HCT116 (cell line): ENCODE measurements at regions not wholly inside any gene's neighbourhood (a gene's known extent, or its start where the extent isn't known, plus 50 kb on each side); places are given as distances from the start of the nearest gene placed in this dataset.

ENCODE experiments used
- ATAC-seq: fragments of 200-7000 bp; cut with Tn5 transposase; 2 replicates; pipeline ENCODE4 v1.9.1; 2020; ENCODE audit warnings: mild to moderate bottlenecking, moderate library complexity
- BruUV-seq: library from RNA; stranded (reverse); fragments of 400-500 nt; replicated peaks from 2 replicates; lab custom pipeline; 2021; lab: Mats Ljungman, UMichigan
- CTCF ChIA-PET: fragments of 300-600 bp; sonication (Branson Sonifier 250); formaldehyde crosslinking; loops from one replicate; lab custom pipeline; 2021; ENCODE audit warnings: antibody characterized with exemption; lab: Charles Lee
- POLR2A ChIA-PET: fragments of 300-600, 350-600 bp; sonication (Branson Sonifier 250); formaldehyde crosslinking; loops from one replicate; lab custom pipeline; 2021; ENCODE audit warnings: antibody characterized with exemption; lab: Charles Lee
- RAD21 ChIA-PET, 2 experiments: fragments of 300-600 bp; sonication (Branson Sonifier 250); formaldehyde crosslinking; loops; one replicate each; lab custom pipeline; 2023; ENCODE audit warnings: low total read pairs in 2 of 2; ENCODE audit not compliant: uncharacterized antibody in 2 of 2, unreplicated experiment in 2 of 2, low non-redundant PET in 1 of 2; lab: Charles Lee
- DNase-seq: peaks from one replicate; pipeline ENCODE4 v3.0.0-alpha.2; 2010; ENCODE audit warnings: low read depth, low spot score
- H2AFZ ChIP-seq: fragments of 200-600 bp; shearing (Covaris generic), sonication (generic); 2 replicates; pipeline ENCODE4 v1.6.1; 2017; ENCODE audit warnings: low read depth, mixed run types, mixed read lengths, antibody characterized with exemption, low read length; ENCODE audit not compliant: poor library complexity, severe bottlenecking
- H3K27ac ChIP-seq: 2 replicates; pipeline ENCODE4 v1.5.1; 2012; ENCODE audit warnings: low read depth, low read length
- H3K27me3 ChIP-seq: fragments of 200-600 bp; sonication (generic); 2 replicates; pipeline ENCODE4 v1.6.1; 2016; ENCODE audit warnings: mixed run types, low read length, mixed read lengths; ENCODE audit not compliant: insufficient read depth
- H3K36me3 ChIP-seq, 2 experiments: fragments of 200-500 bp in 1 of 2; fragments of 200-600 bp in 1 of 2; sonication (Bioruptor generic) in 1 of 2; sonication (generic) in 1 of 2; 2 replicates each; pipeline versions ENCODE4 v1.5.1 to v1.6.1; 2014 to 2016; ENCODE audit warnings: low read length in 2 of 2, inconsistent platforms in 1 of 2, mixed read lengths in 1 of 2, mixed run types in 1 of 2; ENCODE audit not compliant: insufficient read depth in 2 of 2, control insufficient read depth in 1 of 2
- H3K4me1 ChIP-seq, 2 experiments: fragments of 200-600 bp in 1 of 2; sonication (generic) in 1 of 2; 2 replicates each; pipeline versions ENCODE4 v1.5.1 to v1.6.1; 2012 to 2017; ENCODE audit warnings: low read length in 2 of 2, inconsistent platforms in 1 of 2, mild to moderate bottlenecking in 1 of 2, mixed read lengths in 1 of 2, mixed run types in 1 of 2, moderate library complexity in 1 of 2; ENCODE audit not compliant: insufficient read depth in 2 of 2, control insufficient read depth in 1 of 2
- H3K4me2 ChIP-seq: fragments of 200-600 bp; sonication (generic); 2 replicates; pipeline ENCODE4 v1.6.1; 2017; ENCODE audit warnings: mixed run types, low read length, mixed read lengths
- H3K4me3 ChIP-seq, 2 experiments: fragments of 200-600 bp in 1 of 2; sonication (generic) in 1 of 2; replicated peaks in 1 of 2; 2 replicates each; pipeline ENCODE4 v1.5.1; 2011 to 2016; ENCODE audit warnings: low read length in 2 of 2, control low read depth in 1 of 2, low read depth in 1 of 2, mild to moderate bottlenecking in 1 of 2, mixed read lengths in 1 of 2, mixed run types in 1 of 2
- H3K79me2 ChIP-seq: fragments of 200-600 bp; sonication (generic); 2 replicates; pipeline ENCODE4 v1.6.1; 2017; ENCODE audit warnings: mild to moderate bottlenecking, mixed run types, low read length, moderate library complexity, mixed read lengths; ENCODE audit not compliant: insufficient read depth
- H3K9ac ChIP-seq: fragments of 200-600 bp; sonication (generic); 2 replicates; pipeline ENCODE4 v1.6.1; 2016; ENCODE audit warnings: low read length, mixed read lengths
- H3K9me2 ChIP-seq: fragments of 200-600 bp; sonication (generic), shearing (Covaris generic); 2 replicates; pipeline ENCODE4 v1.6.1; 2017; ENCODE audit warnings: mixed run types, mild to moderate bottlenecking, moderate library complexity; ENCODE audit not compliant: insufficient read depth
- H3K9me3 ChIP-seq, 2 experiments: fragments of 200-500 bp in 1 of 2; fragments of 200-600 bp in 1 of 2; sonication (Bioruptor generic) in 1 of 2; sonication (generic) in 1 of 2; 2 replicates each; pipeline ENCODE4 v1.6.1; 2014 to 2017; ENCODE audit warnings: low read length in 2 of 2, mixed read lengths in 2 of 2, inconsistent platforms in 1 of 2, low read depth in 1 of 2, mild to moderate bottlenecking in 1 of 2, mixed run types in 1 of 2, moderate library complexity in 1 of 2; ENCODE audit not compliant: control insufficient read depth in 1 of 2, insufficient read depth in 1 of 2
- H4K20me1 ChIP-seq: fragments of 200-600 bp; sonication (generic), shearing (Covaris generic); 2 replicates; pipeline ENCODE4 v1.6.1; 2017; ENCODE audit warnings: mixed run types, mild to moderate bottlenecking, moderate library complexity; ENCODE audit not compliant: insufficient read depth
- CBX3 ChIP-seq: IDR thresholded peaks from 2 replicates; pipeline ENCODE4 v1.6.1; 2012; ENCODE audit warnings: low read depth
- CEBPB ChIP-seq: IDR thresholded peaks from 2 replicates; pipeline ENCODE4 v1.6.1; 2012; ENCODE audit warnings: low read depth
- EGR1 ChIP-seq: IDR thresholded peaks from 2 replicates; pipeline ENCODE4 v1.6.1; 2012; ENCODE audit warnings: low read depth
- ELF1 ChIP-seq: IDR thresholded peaks from 2 replicates; pipeline ENCODE4 v1.6.1; 2012; ENCODE audit warnings: low read depth, borderline replicate concordance
- EZH2 ChIP-seq: fragments of 200-600 bp; sonication (generic); IDR thresholded peaks from 2 replicates; pipeline ENCODE4 v1.6.1; 2017; ENCODE audit warnings: antibody characterized with exemption, mixed run types
- EZH2phosphoT487 ChIP-seq: fragments of 200-600 bp; IDR thresholded peaks from 2 replicates; pipeline ENCODE4 v1.6.1; 2018; ENCODE audit warnings: antibody characterized with exemption, borderline replicate concordance
- FOSL1 ChIP-seq: IDR thresholded peaks from 2 replicates; pipeline ENCODE4 v1.6.1; 2012; ENCODE audit warnings: low read depth
- JUND ChIP-seq: IDR thresholded peaks from 2 replicates; pipeline ENCODE4 v1.6.1; 2012
- POLR2AphosphoS5 ChIP-seq: IDR thresholded peaks from 2 replicates; pipeline ENCODE4 v1.6.1; 2011; ENCODE audit warnings: mild to moderate bottlenecking, low read depth, low read length, moderate library complexity
- RAD21 ChIP-seq: IDR thresholded peaks from 2 replicates; pipeline ENCODE4 v1.6.1; 2012; ENCODE audit warnings: low read depth, mild to moderate bottlenecking
- SIN3A ChIP-seq: IDR thresholded peaks from 2 replicates; pipeline ENCODE4 v1.6.1; 2012; ENCODE audit warnings: low read depth
- SP1 ChIP-seq: IDR thresholded peaks from 2 replicates; pipeline ENCODE4 v1.6.1; 2012; ENCODE audit warnings: low read depth
- ZFX ChIP-seq: fragments of 450-650 bp; IDR thresholded peaks from 2 replicates; pipeline ENCODE4 v1.6.1; 2017
- intact Hi-C: fragments of 100-400 bp; cut with micrococcal nuclease; formaldehyde crosslinking; loops from 2 replicates; pipeline ENCODE4 v1.10.0; 2022
- TF ChIP-seq, protein P1 (sequence below): IDR thresholded peaks from 2 replicates; pipeline ENCODE4 v1.6.1; 2012
- TF ChIP-seq, protein P2 (sequence below): IDR thresholded peaks from 2 replicates; pipeline ENCODE4 v1.6.1; 2012
- TF ChIP-seq, protein P3 (sequence below), 3 experiments: fragments of 200-600 bp in 1 of 3; sonication (generic) in 1 of 3; IDR thresholded peaks in 2 of 3; conservative IDR thresholded peaks in 1 of 3; 2 replicates each; pipeline ENCODE4 v1.5.1; 2012 to 2017; ENCODE audit warnings: low read depth in 2 of 3, low read length in 2 of 3, antibody characterized with exemption in 1 of 3, borderline replicate concordance in 1 of 3, control low read depth in 1 of 3, mild to moderate bottlenecking in 1 of 3, mixed read lengths in 1 of 3, mixed run types in 1 of 3, moderate library complexity in 1 of 3; ENCODE audit not compliant: insufficient read depth in 1 of 3
- TF ChIP-seq, protein P4 (sequence below): IDR thresholded peaks from 2 replicates; pipeline ENCODE4 v1.6.1; 2011; ENCODE audit warnings: mild to moderate bottlenecking, low read length, moderate library complexity; ENCODE audit not compliant: insufficient replicate concordance; ENCODE audit errors: extremely low read depth
- TF ChIP-seq, protein P5 (sequence below): IDR thresholded peaks from 2 replicates; pipeline ENCODE4 v1.6.1; 2012; ENCODE audit warnings: low read depth

DNA sequence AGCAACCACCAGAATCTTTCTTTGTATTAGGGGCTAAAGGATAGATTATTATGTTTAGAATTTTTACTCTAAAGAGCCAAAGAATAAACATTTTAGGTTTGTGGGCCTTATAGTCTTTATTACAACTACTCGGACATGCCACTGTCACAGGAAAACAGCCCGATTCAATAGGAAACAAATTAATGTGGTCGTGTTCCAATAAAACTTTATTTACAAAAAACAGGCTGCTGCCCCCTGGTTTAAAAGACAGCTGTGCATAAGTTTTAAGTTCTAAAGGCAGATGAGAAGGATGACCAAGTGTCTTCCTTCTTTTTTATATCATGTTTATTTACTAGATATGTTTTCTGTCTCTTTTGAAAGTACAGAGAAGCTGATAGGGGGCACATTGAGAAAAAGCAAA is 166.5 kb downstream of the HS3ST3A1 start:
- H3K4me1 ChIP-seq = no peaks in the 10 kb centered on the region
- H3K27me3 ChIP-seq = no peaks in the 10 kb centered on the region
- DNase-seq = no peak
- H3K9ac ChIP-seq = no peak overlapping the region
- H3K27ac ChIP-seq = no peak overlapping the region
- ATAC-seq = no peak
- no TSS peak for BruUV-seq
- no peaks in the 10 kb centered on the region for H3K36me3 ChIP-seq
- H4K20me1 ChIP-seq = no peaks in the 10 kb centered on the region
- RAD21 ChIA-PET = no interaction called here
- POLR2A ChIA-PET = no interaction called here
- no peak overlapping the region for H3K4me2 ChIP-seq
- H3K9me2 ChIP-seq = no peaks in the 10 kb centered on the region
- CTCF ChIA-PET = no interaction called here
- TF ChIP-seq RAD21 (no peak), EGR1 (no peak), EZH2 (no peak), ZFX (no peak), POLR2AphosphoS5 (no peak), FOSL1 (no peak), CEBPB (no peak), ELF1 (no peak), SP1 (no peak), SIN3A (no peak), EZH2phosphoT487 (no peak), JUND (no peak), CBX3 (no peak)
- TF ChIP-seq, protein P1, sequence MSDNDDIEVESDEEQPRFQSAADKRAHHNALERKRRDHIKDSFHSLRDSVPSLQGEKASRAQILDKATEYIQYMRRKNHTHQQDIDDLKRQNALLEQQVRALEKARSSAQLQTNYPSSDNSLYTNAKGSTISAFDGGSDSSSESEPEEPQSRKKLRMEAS = no peak
- TF ChIP-seq, protein P2, sequence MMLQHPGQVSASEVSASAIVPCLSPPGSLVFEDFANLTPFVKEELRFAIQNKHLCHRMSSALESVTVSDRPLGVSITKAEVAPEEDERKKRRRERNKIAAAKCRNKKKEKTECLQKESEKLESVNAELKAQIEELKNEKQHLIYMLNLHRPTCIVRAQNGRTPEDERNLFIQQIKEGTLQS = no peak
- TF ChIP-seq, protein P3, sequence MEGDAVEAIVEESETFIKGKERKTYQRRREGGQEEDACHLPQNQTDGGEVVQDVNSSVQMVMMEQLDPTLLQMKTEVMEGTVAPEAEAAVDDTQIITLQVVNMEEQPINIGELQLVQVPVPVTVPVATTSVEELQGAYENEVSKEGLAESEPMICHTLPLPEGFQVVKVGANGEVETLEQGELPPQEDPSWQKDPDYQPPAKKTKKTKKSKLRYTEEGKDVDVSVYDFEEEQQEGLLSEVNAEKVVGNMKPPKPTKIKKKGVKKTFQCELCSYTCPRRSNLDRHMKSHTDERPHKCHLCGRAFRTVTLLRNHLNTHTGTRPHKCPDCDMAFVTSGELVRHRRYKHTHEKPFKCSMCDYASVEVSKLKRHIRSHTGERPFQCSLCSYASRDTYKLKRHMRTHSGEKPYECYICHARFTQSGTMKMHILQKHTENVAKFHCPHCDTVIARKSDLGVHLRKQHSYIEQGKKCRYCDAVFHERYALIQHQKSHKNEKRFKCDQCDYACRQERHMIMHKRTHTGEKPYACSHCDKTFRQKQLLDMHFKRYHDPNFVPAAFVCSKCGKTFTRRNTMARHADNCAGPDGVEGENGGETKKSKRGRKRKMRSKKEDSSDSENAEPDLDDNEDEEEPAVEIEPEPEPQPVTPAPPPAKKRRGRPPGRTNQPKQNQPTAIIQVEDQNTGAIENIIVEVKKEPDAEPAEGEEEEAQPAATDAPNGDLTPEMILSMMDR (IDR thresholded peaks at IDR 0.05 in 2 of 3, conservative IDR thresholded peaks at IDR 0.05 in 1 of 3; ENCODE audit: borderline replicate concordance in 1 of 3, insufficient read depth in 1 of 3, low read depth in 2 of 3, low read length in 2 of 3) = no peak
- TF ChIP-seq, protein P4, sequence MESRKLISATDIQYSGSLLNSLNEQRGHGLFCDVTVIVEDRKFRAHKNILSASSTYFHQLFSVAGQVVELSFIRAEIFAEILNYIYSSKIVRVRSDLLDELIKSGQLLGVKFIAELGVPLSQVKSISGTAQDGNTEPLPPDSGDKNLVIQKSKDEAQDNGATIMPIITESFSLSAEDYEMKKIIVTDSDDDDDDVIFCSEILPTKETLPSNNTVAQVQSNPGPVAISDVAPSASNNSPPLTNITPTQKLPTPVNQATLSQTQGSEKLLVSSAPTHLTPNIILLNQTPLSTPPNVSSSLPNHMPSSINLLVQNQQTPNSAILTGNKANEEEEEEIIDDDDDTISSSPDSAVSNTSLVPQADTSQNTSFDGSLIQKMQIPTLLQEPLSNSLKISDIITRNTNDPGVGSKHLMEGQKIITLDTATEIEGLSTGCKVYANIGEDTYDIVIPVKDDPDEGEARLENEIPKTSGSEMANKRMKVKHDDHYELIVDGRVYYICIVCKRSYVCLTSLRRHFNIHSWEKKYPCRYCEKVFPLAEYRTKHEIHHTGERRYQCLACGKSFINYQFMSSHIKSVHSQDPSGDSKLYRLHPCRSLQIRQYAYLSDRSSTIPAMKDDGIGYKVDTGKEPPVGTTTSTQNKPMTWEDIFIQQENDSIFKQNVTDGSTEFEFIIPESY = no peak
- TF ChIP-seq, protein P5, sequence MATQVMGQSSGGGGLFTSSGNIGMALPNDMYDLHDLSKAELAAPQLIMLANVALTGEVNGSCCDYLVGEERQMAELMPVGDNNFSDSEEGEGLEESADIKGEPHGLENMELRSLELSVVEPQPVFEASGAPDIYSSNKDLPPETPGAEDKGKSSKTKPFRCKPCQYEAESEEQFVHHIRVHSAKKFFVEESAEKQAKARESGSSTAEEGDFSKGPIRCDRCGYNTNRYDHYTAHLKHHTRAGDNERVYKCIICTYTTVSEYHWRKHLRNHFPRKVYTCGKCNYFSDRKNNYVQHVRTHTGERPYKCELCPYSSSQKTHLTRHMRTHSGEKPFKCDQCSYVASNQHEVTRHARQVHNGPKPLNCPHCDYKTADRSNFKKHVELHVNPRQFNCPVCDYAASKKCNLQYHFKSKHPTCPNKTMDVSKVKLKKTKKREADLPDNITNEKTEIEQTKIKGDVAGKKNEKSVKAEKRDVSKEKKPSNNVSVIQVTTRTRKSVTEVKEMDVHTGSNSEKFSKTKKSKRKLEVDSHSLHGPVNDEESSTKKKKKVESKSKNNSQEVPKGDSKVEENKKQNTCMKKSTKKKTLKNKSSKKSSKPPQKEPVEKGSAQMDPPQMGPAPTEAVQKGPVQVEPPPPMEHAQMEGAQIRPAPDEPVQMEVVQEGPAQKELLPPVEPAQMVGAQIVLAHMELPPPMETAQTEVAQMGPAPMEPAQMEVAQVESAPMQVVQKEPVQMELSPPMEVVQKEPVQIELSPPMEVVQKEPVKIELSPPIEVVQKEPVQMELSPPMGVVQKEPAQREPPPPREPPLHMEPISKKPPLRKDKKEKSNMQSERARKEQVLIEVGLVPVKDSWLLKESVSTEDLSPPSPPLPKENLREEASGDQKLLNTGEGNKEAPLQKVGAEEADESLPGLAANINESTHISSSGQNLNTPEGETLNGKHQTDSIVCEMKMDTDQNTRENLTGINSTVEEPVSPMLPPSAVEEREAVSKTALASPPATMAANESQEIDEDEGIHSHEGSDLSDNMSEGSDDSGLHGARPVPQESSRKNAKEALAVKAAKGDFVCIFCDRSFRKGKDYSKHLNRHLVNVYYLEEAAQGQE = no peak
- TF ChIP-seq, all 23 proteins: peak for 0
- Histone ChIP-seq H3K4me3 (no peak overlapping the region), H3K9me3 (no peaks in the 10 kb centered on the region), H3K79me2 (no peaks in the 10 kb centered on the region), H2AFZ (no peak overlapping the region)
- intact Hi-C loops = no loop called here
